ENCODE measurements at regions not wholly inside any gene's neighbourhood (a gene's known extent, or its start where the extent isn't known, plus 50 kb on each side); places are given as distances from the start of the nearest gene placed in this dataset.

DNA sequence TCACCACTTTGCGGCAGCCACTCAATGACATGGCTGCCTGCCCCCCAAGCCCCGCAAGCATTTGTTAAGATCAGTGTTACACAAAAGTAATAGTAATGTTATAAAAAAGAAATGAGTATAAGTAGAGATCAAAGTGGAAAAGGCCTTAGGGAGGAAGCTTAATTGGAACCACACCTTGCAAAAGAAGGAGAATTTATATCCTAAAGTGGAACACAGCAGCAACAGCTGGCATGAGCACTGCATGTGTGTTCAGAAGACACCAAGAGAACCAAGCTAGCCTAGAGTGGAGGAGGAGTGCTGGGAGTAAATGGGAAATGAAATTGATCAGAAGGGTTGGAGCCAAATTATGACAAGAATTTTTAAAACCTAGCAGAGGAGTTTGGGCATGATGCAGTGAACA is 73.1 kb upstream of the STK17B start:
- Histone ChIP-seq H2AK5ac (ENCODE audit: insufficient read length, low read length) (no peak overlapping the region), H3K4me1 (ENCODE audit: insufficient read depth, low read length) (no peaks in the 10 kb centered on the region), H4K91ac (ENCODE audit: insufficient read length, low read depth, low read length) (no peak overlapping the region), H2BK12ac (ENCODE audit: insufficient read length, low read depth, low read length) (no peak overlapping the region), H2BK20ac (ENCODE audit: low read depth, low read length, poor library complexity, severe bottlenecking) (no peak overlapping the region), H3K79me2 (ENCODE audit: insufficient read depth, low read length) (no peaks in the 10 kb centered on the region), H2BK120ac (ENCODE audit: low read depth, low read length, poor library complexity, severe bottlenecking) (no peak overlapping the region), H3K23me2 (ENCODE audit: insufficient read length, low read depth, low read length, poor library complexity, severe bottlenecking) (no peaks in the 10 kb centered on the region), H3K27ac (ENCODE audit: insufficient read length, low read depth, low read length) (no peak overlapping the region), H3K4ac (ENCODE audit: low read depth, low read length) (no peak overlapping the region), H3K9me3 (ENCODE audit: control insufficient read depth, low read depth, low read length) (no peaks in the 10 kb centered on the region), H3K9ac (ENCODE audit: extremely low read depth, insufficient read length, low read length) (no peak overlapping the region), H3K18ac (ENCODE audit: insufficient read length, low read depth, low read length) (no peak overlapping the region), H3K4me2 (ENCODE audit: insufficient read depth, insufficient read length, low read length) (no peak overlapping the region), H3K14ac (ENCODE audit: insufficient read depth, low read length) (no peak overlapping the region), H2BK5ac (ENCODE audit: insufficient read length, low read length) (no peak overlapping the region), H4K8ac (replicated peaks; ENCODE audit: insufficient read length, low read depth, low read length) (no peak overlapping the region), H3K79me1 (ENCODE audit: insufficient read depth, low read depth, low read length, poor library complexity, severe bottlenecking) (no peaks in the 10 kb centered on the region), H3T11ph (ENCODE audit: low read length) (no peak overlapping the region), H2AFZ (ENCODE audit: low read length) (no peak overlapping the region), H3K27me3 (ENCODE audit: insufficient read depth, low read length) (no peaks in the 10 kb centered on the region), H3K56ac (ENCODE audit: insufficient read length, low read depth, low read length) (no peak overlapping the region), H2BK15ac (ENCODE audit: low read depth, low read length) (no peak overlapping the region), H3K23ac (ENCODE audit: insufficient read length, low read depth, low read length) (no peak overlapping the region), H4K5ac (ENCODE audit: insufficient read length, low read depth, low read length) (no peak overlapping the region), H4K20me1 (ENCODE audit: control insufficient read depth, insufficient read depth, insufficient read length) (no peaks in the 10 kb centered on the region)
- TF ChIP-seq, protein P1, sequence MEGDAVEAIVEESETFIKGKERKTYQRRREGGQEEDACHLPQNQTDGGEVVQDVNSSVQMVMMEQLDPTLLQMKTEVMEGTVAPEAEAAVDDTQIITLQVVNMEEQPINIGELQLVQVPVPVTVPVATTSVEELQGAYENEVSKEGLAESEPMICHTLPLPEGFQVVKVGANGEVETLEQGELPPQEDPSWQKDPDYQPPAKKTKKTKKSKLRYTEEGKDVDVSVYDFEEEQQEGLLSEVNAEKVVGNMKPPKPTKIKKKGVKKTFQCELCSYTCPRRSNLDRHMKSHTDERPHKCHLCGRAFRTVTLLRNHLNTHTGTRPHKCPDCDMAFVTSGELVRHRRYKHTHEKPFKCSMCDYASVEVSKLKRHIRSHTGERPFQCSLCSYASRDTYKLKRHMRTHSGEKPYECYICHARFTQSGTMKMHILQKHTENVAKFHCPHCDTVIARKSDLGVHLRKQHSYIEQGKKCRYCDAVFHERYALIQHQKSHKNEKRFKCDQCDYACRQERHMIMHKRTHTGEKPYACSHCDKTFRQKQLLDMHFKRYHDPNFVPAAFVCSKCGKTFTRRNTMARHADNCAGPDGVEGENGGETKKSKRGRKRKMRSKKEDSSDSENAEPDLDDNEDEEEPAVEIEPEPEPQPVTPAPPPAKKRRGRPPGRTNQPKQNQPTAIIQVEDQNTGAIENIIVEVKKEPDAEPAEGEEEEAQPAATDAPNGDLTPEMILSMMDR (conservative IDR thresholded peaks at IDR 0.05), result no peak
- Mint-ChIP-seq H3K36me3 (ENCODE audit: insufficient read depth in 1 of 3, low read depth in 3 of 3) (no peaks in the 10 kb centered on the region), H3K9me3 (no peaks in the 10 kb centered on the region), H3K4me3 (no peak overlapping the region), H3K27ac (no peak overlapping the region), H3K4me1 (peaks cover 0 to 2% of the 10 kb centered on the region in 2 experiments; a peak in 1 of 4 replicates), H3K27me3 (ENCODE audit: low read depth) (no peaks in the 10 kb centered on the region)
- no CpG with 5 or more reads among the region's 2 CpGs for WGBS (ENCODE audit: extremely low coverage, insufficient read length, low lambda C conversion rate)
- DNase-seq, result no peak

All from H9 (cell line).